ENCODE measurements at regions not wholly inside any gene's neighbourhood (a gene's known extent, or its start where the extent isn't known, plus 50 kb on each side); places are given as distances from the start of the nearest gene placed in this dataset.

GRCh38 chr3:98977520-98977919, 76.0 kb upstream of the DCBLD2 start:
- TF ChIP-seq TAF1 (IDR thresholded peaks at IDR 0.05; ENCODE audit: low read depth, low read length): no peak
- TF ChIP-seq POLR2A (IDR thresholded peaks at IDR 0.05; ENCODE audit: low read depth, low read length): no peak
- no peak for TF ChIP-seq POLR2AphosphoS5 (IDR thresholded peaks at IDR 0.05; ENCODE audit: low read depth, low read length)
- no peak for TF ChIP-seq POU2F2 (IDR thresholded peaks at IDR 0.05; ENCODE audit: low read depth, low read length)
- TF ChIP-seq SPI1 (IDR thresholded peaks at IDR 0.05; ENCODE audit: low read depth, low read length): no peak
- no peak for TF ChIP-seq PAX5 (IDR thresholded peaks at IDR 0.05; ENCODE audit: insufficient read depth, low read length, severe bottlenecking)
